Fibroblast of the aortic adventitia (primary cell): ENCODE measurements at regions not wholly inside any gene's neighbourhood (a gene's known extent, or its start where the extent isn't known, plus 50 kb on each side); places are given as distances from the start of the nearest gene placed in this dataset.

Source experiments
- DNase-seq: peaks from one replicate; pipeline ENCODE4 v3.0.0-alpha.2; 2010; ENCODE audit warnings: low read depth
- H3K4me3 ChIP-seq: 2 replicates; pipeline ENCODE4 v1.5.1; 2011; ENCODE audit warnings: low read depth, mild to moderate bottlenecking, control low read depth, low read length, moderate library complexity
- TF ChIP-seq, protein P1 (sequence below): IDR thresholded peaks from 2 replicates; pipeline ENCODE4 v1.5.1; 2011; ENCODE audit warnings: mild to moderate bottlenecking, low read length, control low read depth, inconsistent platforms; ENCODE audit not compliant: insufficient read depth

DNA sequence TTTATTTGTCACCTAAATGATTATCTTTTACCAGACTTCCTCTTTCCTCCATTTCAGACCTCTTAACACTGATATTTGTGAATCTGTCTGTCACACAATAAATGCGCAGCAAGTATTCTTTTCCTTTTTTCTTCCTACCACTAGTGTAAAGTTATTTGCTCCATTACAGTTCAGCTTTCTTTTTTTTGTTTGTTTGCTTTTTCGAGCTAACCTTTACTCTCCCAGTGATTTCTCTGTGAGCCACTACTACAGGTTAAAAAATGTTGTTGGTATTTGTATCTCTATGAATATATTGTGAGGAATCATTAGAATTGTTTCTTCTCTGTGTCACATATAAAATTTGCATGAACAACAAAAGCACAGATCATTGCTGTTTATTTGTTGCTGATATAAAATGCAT lies 854.0 kb upstream of the GCFC2 start:
- TF ChIP-seq, protein P1, sequence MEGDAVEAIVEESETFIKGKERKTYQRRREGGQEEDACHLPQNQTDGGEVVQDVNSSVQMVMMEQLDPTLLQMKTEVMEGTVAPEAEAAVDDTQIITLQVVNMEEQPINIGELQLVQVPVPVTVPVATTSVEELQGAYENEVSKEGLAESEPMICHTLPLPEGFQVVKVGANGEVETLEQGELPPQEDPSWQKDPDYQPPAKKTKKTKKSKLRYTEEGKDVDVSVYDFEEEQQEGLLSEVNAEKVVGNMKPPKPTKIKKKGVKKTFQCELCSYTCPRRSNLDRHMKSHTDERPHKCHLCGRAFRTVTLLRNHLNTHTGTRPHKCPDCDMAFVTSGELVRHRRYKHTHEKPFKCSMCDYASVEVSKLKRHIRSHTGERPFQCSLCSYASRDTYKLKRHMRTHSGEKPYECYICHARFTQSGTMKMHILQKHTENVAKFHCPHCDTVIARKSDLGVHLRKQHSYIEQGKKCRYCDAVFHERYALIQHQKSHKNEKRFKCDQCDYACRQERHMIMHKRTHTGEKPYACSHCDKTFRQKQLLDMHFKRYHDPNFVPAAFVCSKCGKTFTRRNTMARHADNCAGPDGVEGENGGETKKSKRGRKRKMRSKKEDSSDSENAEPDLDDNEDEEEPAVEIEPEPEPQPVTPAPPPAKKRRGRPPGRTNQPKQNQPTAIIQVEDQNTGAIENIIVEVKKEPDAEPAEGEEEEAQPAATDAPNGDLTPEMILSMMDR = no peak
- DNase-seq = no peak
- H3K4me3 ChIP-seq = no peak overlapping the region

DNA sequence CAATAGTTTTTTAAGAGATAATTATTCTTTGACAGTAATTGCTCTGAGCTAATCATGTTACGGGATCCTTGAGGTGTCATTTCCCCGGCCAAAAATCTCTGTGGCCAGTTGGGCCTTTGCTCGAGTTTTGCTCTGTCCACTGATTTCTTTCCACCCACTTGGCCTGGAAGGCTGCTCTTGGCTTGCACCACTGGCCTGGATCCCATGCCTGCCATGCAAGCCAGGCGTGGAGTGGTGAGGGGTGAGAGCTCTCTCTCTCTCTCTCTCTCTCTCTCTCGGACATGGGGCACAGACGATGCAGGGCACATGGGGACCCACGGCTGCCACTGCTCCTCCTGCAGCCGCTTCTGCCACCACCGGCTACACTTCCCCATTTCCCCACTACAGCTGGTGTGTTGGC lies 853.0 kb upstream of the GCFC2 start:
- no peak for DNase-seq
- TF ChIP-seq, protein P1 = no peak
- no peak overlapping the region for H3K4me3 ChIP-seq

DNA sequence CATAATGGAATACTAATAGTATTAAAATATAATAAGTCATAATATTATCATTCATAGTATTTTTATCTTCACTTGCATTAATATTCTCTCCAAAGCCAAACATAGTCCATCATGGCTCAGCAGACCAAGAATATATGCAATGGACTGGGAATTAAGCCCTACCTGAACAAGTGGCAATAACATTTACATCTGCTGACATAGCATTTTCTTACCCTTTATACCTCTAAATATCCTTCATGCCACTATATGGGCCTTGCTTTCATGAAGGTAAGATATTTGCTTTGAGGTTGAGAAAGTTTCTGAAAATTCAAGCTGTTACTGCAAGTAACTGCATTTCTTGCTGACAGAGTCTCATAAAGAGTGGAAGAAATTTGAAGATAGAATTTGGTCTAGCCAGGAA lies 847.4 kb upstream of the GCFC2 start:
- no peak overlapping the region for H3K4me3 ChIP-seq
- no peak for DNase-seq
- TF ChIP-seq, protein P1 = no peak

DNA sequence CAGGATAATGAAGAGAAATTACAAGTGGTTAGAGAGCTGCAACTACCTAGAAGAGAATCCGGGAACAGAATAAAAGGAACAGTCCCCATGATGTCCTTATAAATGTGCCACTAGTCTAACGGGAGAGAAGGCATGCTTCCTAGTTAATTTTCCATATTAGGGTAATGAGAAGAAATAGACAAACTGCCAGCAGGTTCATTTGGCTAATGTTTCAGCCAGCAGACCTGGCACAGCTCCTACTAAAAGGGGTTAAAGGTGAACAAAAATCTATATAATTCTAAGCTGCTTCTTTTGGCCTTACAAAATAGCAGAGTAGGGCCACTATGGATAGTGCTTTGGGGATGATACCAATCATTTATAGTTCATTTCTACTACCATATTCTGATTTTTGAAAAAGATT lies 845.3 kb upstream of the GCFC2 start:
- TF ChIP-seq, protein P1 = no peak
- DNase-seq = no peak
- no peak overlapping the region for H3K4me3 ChIP-seq

- TF ChIP-seq, protein P1 = no peak
- H3K4me3 ChIP-seq = no peak overlapping the region
- no peak for DNase-seq
These were observed 835.5 kb upstream of the GCFC2 start for GRCh38 chr2:76546207-76546606.

DNA sequence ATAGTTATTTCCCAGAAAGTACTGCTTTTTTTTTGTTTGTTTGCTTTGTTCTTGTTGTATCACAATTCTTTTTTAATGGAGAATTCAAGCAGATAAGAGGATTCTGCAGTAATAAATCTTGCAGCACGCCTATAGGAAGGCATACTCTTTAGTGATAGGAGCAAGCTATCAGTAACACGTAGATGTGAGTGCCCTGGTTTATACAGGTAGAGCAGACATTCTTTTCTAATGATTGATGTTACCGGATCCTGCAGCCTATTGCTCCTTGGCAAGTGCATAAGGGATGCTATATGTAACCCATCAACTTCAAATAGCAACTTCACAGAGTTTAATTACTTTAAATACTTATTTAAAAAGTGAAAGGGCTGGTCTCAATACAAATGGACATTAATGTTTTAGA lies 834.2 kb upstream of the GCFC2 start:
- no peak overlapping the region for H3K4me3 ChIP-seq
- DNase-seq = no peak
- TF ChIP-seq, protein P1 = no peak

GRCh38 chr2:76517574-76517909 lies 806.8 kb upstream of the GCFC2 start:
- TF ChIP-seq, protein P1 = no peak
- H3K4me3 ChIP-seq = no peak overlapping the region
- DNase-seq = no peak
